Gastroesophageal sphincter (tissue), 2 donors: ENCODE measurements at regions not wholly inside any gene's neighbourhood (a gene's known extent, or its start where the extent isn't known, plus 50 kb on each side); places are given as distances from the start of the nearest gene placed in this dataset.

Experiments used
- POLR2A ChIP-seq, 2 donors: fragments of 450-650 bp; IDR thresholded peaks; one replicate each; pipeline ENCODE4 v1.6.1; 2017; ENCODE audit warnings: antibody characterized with exemption in 2 of 2, mild to moderate bottlenecking in 2 of 2, moderate library complexity in 1 of 2
- POLR2AphosphoS5 ChIP-seq: sonication (generic); formaldehyde crosslinking; IDR thresholded peaks from one replicate; pipeline ENCODE4 v1.6.1; 2017; ENCODE audit warnings: antibody characterized with exemption

DNA sequence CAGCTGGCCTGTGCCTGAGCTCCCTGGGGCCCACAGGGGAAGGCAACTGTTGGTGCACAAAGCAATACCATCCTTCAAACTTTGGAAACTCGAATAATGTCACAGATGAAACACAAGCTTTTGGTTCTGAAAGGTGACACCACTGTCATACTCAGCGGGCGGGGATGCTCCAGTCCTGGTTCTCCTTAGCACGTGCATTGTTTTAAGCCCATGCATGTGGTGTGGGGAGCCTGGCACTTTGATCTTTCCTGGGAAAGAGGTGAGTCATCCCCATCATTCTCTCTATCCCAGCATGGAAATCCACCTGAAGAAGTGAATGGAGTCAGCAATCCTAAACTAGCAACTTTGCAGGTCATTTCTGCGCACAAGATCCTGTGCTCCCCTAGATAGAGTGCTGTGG, 119.6 kb downstream of the GLRX3 start:
- TF ChIP-seq POLR2AphosphoS5 (no peak), POLR2A (IDR thresholded peaks at IDR 0.05) (no peak)
